DOHH2 (cell line): ENCODE measurements at regions not wholly inside any gene's neighbourhood (a gene's known extent, or its start where the extent isn't known, plus 50 kb on each side); places are given as distances from the start of the nearest gene placed in this dataset.

ENCODE experiments used
- EZH2phosphoT487 ChIP-seq: fragments of 200-600 bp; sonication (generic); IDR thresholded peaks from 2 replicates; pipeline ENCODE4 v1.6.1; 2017; ENCODE audit warnings: borderline replicate concordance, mild to moderate bottlenecking, antibody characterized with exemption, low read length, moderate library complexity, mixed read lengths
- TF ChIP-seq, protein P1 (sequence below): fragments of 200-600 bp; sonication (generic); IDR thresholded peaks from one replicate; pipeline ENCODE4 v1.5.1; 2014; ENCODE audit warnings: antibody characterized with exemption, mild to moderate bottlenecking, low read depth, low read length; ENCODE audit not compliant: poor library complexity, severe bottlenecking

GRCh38 chrX:131745942-131746489 lies 202.1 kb downstream of the OR13H1 start:
- TF ChIP-seq, protein P1, sequence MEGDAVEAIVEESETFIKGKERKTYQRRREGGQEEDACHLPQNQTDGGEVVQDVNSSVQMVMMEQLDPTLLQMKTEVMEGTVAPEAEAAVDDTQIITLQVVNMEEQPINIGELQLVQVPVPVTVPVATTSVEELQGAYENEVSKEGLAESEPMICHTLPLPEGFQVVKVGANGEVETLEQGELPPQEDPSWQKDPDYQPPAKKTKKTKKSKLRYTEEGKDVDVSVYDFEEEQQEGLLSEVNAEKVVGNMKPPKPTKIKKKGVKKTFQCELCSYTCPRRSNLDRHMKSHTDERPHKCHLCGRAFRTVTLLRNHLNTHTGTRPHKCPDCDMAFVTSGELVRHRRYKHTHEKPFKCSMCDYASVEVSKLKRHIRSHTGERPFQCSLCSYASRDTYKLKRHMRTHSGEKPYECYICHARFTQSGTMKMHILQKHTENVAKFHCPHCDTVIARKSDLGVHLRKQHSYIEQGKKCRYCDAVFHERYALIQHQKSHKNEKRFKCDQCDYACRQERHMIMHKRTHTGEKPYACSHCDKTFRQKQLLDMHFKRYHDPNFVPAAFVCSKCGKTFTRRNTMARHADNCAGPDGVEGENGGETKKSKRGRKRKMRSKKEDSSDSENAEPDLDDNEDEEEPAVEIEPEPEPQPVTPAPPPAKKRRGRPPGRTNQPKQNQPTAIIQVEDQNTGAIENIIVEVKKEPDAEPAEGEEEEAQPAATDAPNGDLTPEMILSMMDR: no peak
- no peak for TF ChIP-seq EZH2phosphoT487
